Activated CD4-positive, alpha-beta memory T cell treated with anti-CD3 and anti-CD28 coated beads, Interleukin-2, amount 10 ng/mL, durations not matched to agents 7 days and 5 days (primary cell): ENCODE measurements at regions not wholly inside any gene's neighbourhood (a gene's known extent, or its start where the extent isn't known, plus 50 kb on each side); places are given as distances from the start of the nearest gene placed in this dataset.
A peak's percentile ranks its signal among the peaks of the same experiment; 100 is the strongest.
"Not testable (repeated sequence)": the region's sequence is repeated elsewhere in the genome, so short reads cannot be mapped to it uniquely, and the experiment has no call there.

Source experiments
- CTCF ChIA-PET: fragments of 350-600 bp; sonication (Branson Sonifier 250); formaldehyde crosslinking; loops from one replicate; lab custom pipeline; 2021; ENCODE audit warnings: antibody characterized with exemption, inconsistent platforms; lab: Charles Lee
- POLR2A ChIA-PET: fragments of 350-600 bp; sonication (Branson Sonifier 250); formaldehyde crosslinking; loops from one replicate; lab custom pipeline; 2021; ENCODE audit warnings: antibody characterized with exemption; lab: Charles Lee
- DNase-seq: peaks from one replicate; pipeline ENCODE4 v3.0.0-alpha.2; 2020
- H3K27ac Mint-ChIP-seq: one replicate; pipeline ENCODE4 v1.8.0; 2021; ENCODE audit warnings: mild to moderate bottlenecking, mixed read lengths
- H3K27me3 Mint-ChIP-seq: one replicate; pipeline ENCODE4 v1.8.0; 2021; ENCODE audit warnings: mixed read lengths
- H3K36me3 Mint-ChIP-seq: one replicate; pipeline ENCODE4 v1.8.0; 2021; ENCODE audit warnings: low read depth, mixed read lengths
- H3K4me1 Mint-ChIP-seq: one replicate; pipeline ENCODE4 v1.8.0; 2021; ENCODE audit warnings: mixed read lengths
- H3K4me3 Mint-ChIP-seq: one replicate; pipeline ENCODE4 v1.8.0; 2021; ENCODE audit warnings: mild to moderate bottlenecking, mixed read lengths
- H3K9me3 Mint-ChIP-seq: one replicate; pipeline ENCODE4 v1.8.0; 2021; ENCODE audit warnings: mixed read lengths

- POLR2A ChIA-PET, result interaction anchor here (1.4 kb wide), 1 partner anchor 15 kb away, joined by 4 read pairs; no protein-coding TSS in a partner anchor
- no peaks in the 10 kb centered on the region for H3K27me3 Mint-ChIP-seq
Observed at GRCh38 chr12:124471828-124472227, 95.6 kb downstream of the NCOR2 start.

GRCh38 chr12:124470806-124471205 is 96.6 kb downstream of the NCOR2 start:
- Mint-ChIP-seq H3K4me1 (peaks cover 30% of the 10 kb centered on the region), H3K27me3 (no peaks in the 10 kb centered on the region), H3K9me3 (peaks cover 29% of the 10 kb centered on the region), H3K27ac (no peak overlapping the region), H3K36me3 (peaks cover 72% of the 10 kb centered on the region), H3K4me3 (no peak overlapping the region)
- CTCF ChIA-PET, result interaction anchor here (1.0 kb wide), 1 partner anchor 217 kb away, joined by 3 read pairs; no protein-coding TSS in a partner anchor
- DNase-seq, result no peak
- POLR2A ChIA-PET, result interaction anchor here (1.2 to 1.4 kb wide), 2 partner anchors 10 to 14 kb away, joined by 4 read pairs; no protein-coding TSS in a partner anchor

More at GRCh38 chr12:124471828-124472227, 95.6 kb downstream of the NCOR2 start:
- H3K27ac Mint-ChIP-seq, result no peak overlapping the region
- H3K36me3 Mint-ChIP-seq, result peaks cover 73% of the 10 kb centered on the region
- H3K4me1 Mint-ChIP-seq, result peaks cover 20% of the 10 kb centered on the region
- no peak overlapping the region for H3K4me3 Mint-ChIP-seq
- CTCF ChIA-PET, result interaction anchor here (0.8 kb wide), 1 partner anchor 8 kb away, joined by 3 read pairs; no protein-coding TSS in a partner anchor
- peaks cover 29% of the 10 kb centered on the region for H3K9me3 Mint-ChIP-seq
- no peak for DNase-seq

- Mint-ChIP-seq H3K36me3 (peaks cover 72% of the 10 kb centered on the region), H3K4me3 (no peak overlapping the region), H3K27me3 (no peaks in the 10 kb centered on the region), H3K4me1 (peaks cover 35% of the 10 kb centered on the region), H3K9me3 (peaks cover 33% of the 10 kb centered on the region), H3K27ac (no peak overlapping the region)
- DNase-seq, result no peak
- POLR2A ChIA-PET, result interaction anchor here (1.2 to 1.6 kb wide), 2 partner anchors 10 to 17 kb away, joined by 4 to 6 read pairs; no protein-coding TSS in a partner anchor
- CTCF ChIA-PET, result interaction anchor here (1.0 to 1.6 kb wide), 6 partner anchors 10 to 217 kb away, joined by 3 to 6 read pairs (median 4); no protein-coding TSS in a partner anchor
Observed at GRCh38 chr12:124470139-124470538, 97.3 kb downstream of the NCOR2 start.

- Mint-ChIP-seq H3K27me3 (no peaks in the 10 kb centered on the region), H3K4me3 (no peak overlapping the region), H3K9me3 (peaks cover 39% of the 10 kb centered on the region), H3K36me3 (peaks cover 72% of the 10 kb centered on the region), H3K27ac (peak overlapping the region; percentile 60), H3K4me1 (peaks cover 43% of the 10 kb centered on the region)
- DNase-seq, result peak; percentile 40
- CTCF ChIA-PET, result interaction anchor here (1.0 to 1.6 kb wide), 6 partner anchors 11 to 25 kb away, joined by 3 to 6 read pairs (median 4); no protein-coding TSS in a partner anchor
- POLR2A ChIA-PET, result interaction anchor here (1.2 to 1.6 kb wide), 2 partner anchors 11 to 16 kb away, joined by 4 to 6 read pairs; no protein-coding TSS in a partner anchor
Observed at GRCh38 chr12:124469193-124469888, 98.1 kb downstream of the NCOR2 start.

GRCh38 chr12:124467549-124467948 is 99.9 kb downstream of the NCOR2 start:
- POLR2A ChIA-PET, H3K27me3 Mint-ChIP-seq, CTCF ChIA-PET, H3K4me3 Mint-ChIP-seq, DNase-seq, H3K27ac Mint-ChIP-seq: not testable (repeated sequence)
- H3K36me3 Mint-ChIP-seq, result peaks cover 70% of the 10 kb centered on the region
- H3K4me1 Mint-ChIP-seq, result peaks cover 53% of the 10 kb centered on the region
- peaks cover 27% of the 10 kb centered on the region for H3K9me3 Mint-ChIP-seq

GRCh38 chr12:124466216-124467128 is 100.9 kb downstream of the NCOR2 start:
- H3K27ac Mint-ChIP-seq, result peak overlapping the region; percentile 80
- H3K36me3 Mint-ChIP-seq, result peaks cover 60% of the 10 kb centered on the region
- peaks cover 27% of the 10 kb centered on the region for H3K9me3 Mint-ChIP-seq
- ChIA-PET CTCF (interaction anchor here (0.6 to 3.6 kb wide), 9 partner anchors 11 to 440 kb away, joined by 3 to 25 read pairs (median 5); no protein-coding TSS in a partner anchor), POLR2A (interaction anchor here (0.8 to 3.2 kb wide), 12 partner anchors 11 to 451 kb away, joined by 3 to 95 read pairs (median 3); no protein-coding TSS in a partner anchor)
- no peaks in the 10 kb centered on the region for H3K27me3 Mint-ChIP-seq
- peak overlapping the region; percentile 65 for H3K4me3 Mint-ChIP-seq
- DNase-seq, result peak; percentile 93
- H3K4me1 Mint-ChIP-seq, result peaks cover 58% of the 10 kb centered on the region

GRCh38 chr12:124465473-124465872 is 101.9 kb downstream of the NCOR2 start:
- Mint-ChIP-seq H3K9me3 (peaks cover 25% of the 10 kb centered on the region), H3K4me3 (peak overlapping the region; percentile 65), H3K4me1 (peaks cover 58% of the 10 kb centered on the region), H3K27ac (peak overlapping the region; percentile 80), H3K27me3 (no peaks in the 10 kb centered on the region), H3K36me3 (peaks cover 55% of the 10 kb centered on the region)
- DNase-seq, result no peak
- ChIA-PET CTCF (interaction anchor here (0.6 to 3.6 kb wide), 9 partner anchors 10 to 434 kb away, joined by 3 to 25 read pairs (median 5); no protein-coding TSS in a partner anchor), POLR2A (interaction anchor here (0.8 to 3.2 kb wide), 7 partner anchors 10 to 101 kb away, joined by 3 to 95 read pairs (median 3); no protein-coding TSS in a partner anchor)

- peaks cover 20% of the 10 kb centered on the region for H3K9me3 Mint-ChIP-seq
- peaks cover 52% of the 10 kb centered on the region for H3K36me3 Mint-ChIP-seq
- ChIA-PET CTCF (interaction anchor here (0.8 to 3.6 kb wide), 4 partner anchors 11 to 306 kb away, joined by 3 to 25 read pairs (median 4); no protein-coding TSS in a partner anchor), POLR2A (interaction anchor here (0.9 to 3.2 kb wide), 2 partner anchors 9 to 101 kb away, joined by 3 to 95 read pairs; no protein-coding TSS in a partner anchor)
- H3K27ac Mint-ChIP-seq, result peak overlapping the region; percentile 61
- peaks cover 55% of the 10 kb centered on the region for H3K4me1 Mint-ChIP-seq
- no peak for DNase-seq
- H3K27me3 Mint-ChIP-seq, result no peaks in the 10 kb centered on the region
- H3K4me3 Mint-ChIP-seq, result no peak overlapping the region
Observed at GRCh38 chr12:124464830-124465229, 102.6 kb downstream of the NCOR2 start.

GRCh38 chr12:124464062-124464461 is 103.3 kb downstream of the NCOR2 start:
- Mint-ChIP-seq H3K4me3 (no peak overlapping the region), H3K27ac (no peak overlapping the region), H3K9me3 (peaks cover 15% of the 10 kb centered on the region), H3K36me3 (peaks cover 51% of the 10 kb centered on the region), H3K27me3 (no peaks in the 10 kb centered on the region), H3K4me1 (peaks cover 53% of the 10 kb centered on the region)
- ChIA-PET CTCF (interaction anchor here (1.0 to 3.6 kb wide), 2 partner anchors 10 to 307 kb away, joined by 3 to 25 read pairs; no protein-coding TSS in a partner anchor), POLR2A (interaction anchor here (3.2 kb wide), 1 partner anchor 9 kb away, joined by 95 read pairs; no protein-coding TSS in a partner anchor)
- no peak for DNase-seq

- H3K36me3 Mint-ChIP-seq, result peaks cover 49% of the 10 kb centered on the region
- H3K27me3 Mint-ChIP-seq, result no peaks in the 10 kb centered on the region
- CTCF ChIA-PET, result interaction anchor here (3.6 kb wide), 1 partner anchor 10 kb away, joined by 25 read pairs; no protein-coding TSS in a partner anchor
Observed at GRCh38 chr12:124463341-124463921, 104.0 kb downstream of the NCOR2 start.

GRCh38 chr12:124462750-124463149 is 104.7 kb downstream of the NCOR2 start:
- ChIA-PET CTCF (no interaction called here), POLR2A (no interaction called here)
- peaks cover 13% of the 10 kb centered on the region for H3K9me3 Mint-ChIP-seq
- H3K27ac Mint-ChIP-seq, result no peak overlapping the region
- peaks cover 63% of the 10 kb centered on the region for H3K4me1 Mint-ChIP-seq
- no peak for DNase-seq
- no peak overlapping the region for H3K4me3 Mint-ChIP-seq
- no peaks in the 10 kb centered on the region for H3K27me3 Mint-ChIP-seq
- peaks cover 52% of the 10 kb centered on the region for H3K36me3 Mint-ChIP-seq

More at GRCh38 chr12:124463341-124463921, 104.0 kb downstream of the NCOR2 start:
- peaks cover 13% of the 10 kb centered on the region for H3K9me3 Mint-ChIP-seq
- peaks cover 56% of the 10 kb centered on the region for H3K4me1 Mint-ChIP-seq
- DNase-seq, result no peak
- no peak overlapping the region for H3K27ac Mint-ChIP-seq
- POLR2A ChIA-PET, result no interaction called here
- no peak overlapping the region for H3K4me3 Mint-ChIP-seq
